H9 (cell line): ENCODE measurements at regions not wholly inside any gene's neighbourhood (a gene's known extent, or its start where the extent isn't known, plus 50 kb on each side); places are given as distances from the start of the nearest gene placed in this dataset.
A peak's percentile ranks its signal among the peaks of the same experiment; 100 is the strongest.

ENCODE experiments used
- DNase-seq: peaks from one replicate; pipeline ENCODE4 v3.0.0-alpha.2; 2017
- H2AFZ ChIP-seq: one replicate; pipeline ENCODE4 v1.6.1; 2013; ENCODE audit warnings: mild to moderate bottlenecking, low read length, control low read depth, moderate library complexity
- H2AK5ac ChIP-seq: 2 replicates; pipeline ENCODE4 v1.6.1; 2013; ENCODE audit warnings: low read length, control low read depth, mixed read lengths; ENCODE audit not compliant: insufficient read length
- H2BK120ac ChIP-seq: one replicate; pipeline ENCODE4 v1.6.1; 2013; ENCODE audit warnings: low read depth, mild to moderate bottlenecking, low read length, control low read depth, inconsistent platforms; ENCODE audit not compliant: poor library complexity, severe bottlenecking
- H2BK12ac ChIP-seq: 2 replicates; pipeline ENCODE4 v1.6.1; 2013; ENCODE audit warnings: low read length, control low read depth, mixed read lengths, low read depth; ENCODE audit not compliant: insufficient read length
- H2BK15ac ChIP-seq: 2 replicates; pipeline ENCODE4 v1.6.1; 2013; ENCODE audit warnings: low read depth, low read length, control low read depth
- H2BK20ac ChIP-seq: one replicate; pipeline ENCODE4 v1.6.1; 2013; ENCODE audit warnings: low read depth, mild to moderate bottlenecking, low read length, control low read depth, inconsistent platforms; ENCODE audit not compliant: poor library complexity, severe bottlenecking
- H2BK5ac ChIP-seq: 2 replicates; pipeline ENCODE4 v1.6.1; 2013; ENCODE audit warnings: low read length, control low read depth, mixed read lengths; ENCODE audit not compliant: insufficient read length
- H3K14ac ChIP-seq: 2 replicates; pipeline ENCODE4 v1.6.1; 2013; ENCODE audit warnings: low read length, control low read depth; ENCODE audit not compliant: insufficient read depth
- H3K18ac ChIP-seq: 2 replicates; pipeline ENCODE4 v1.6.1; 2013; ENCODE audit warnings: low read depth, mild to moderate bottlenecking, mixed read lengths, low read length, control low read depth; ENCODE audit not compliant: insufficient read length
- H3K23ac ChIP-seq: 2 replicates; pipeline ENCODE4 v1.6.1; 2013; ENCODE audit warnings: low read length, control low read depth, mixed read lengths, low read depth; ENCODE audit not compliant: insufficient read length
- H3K23me2 ChIP-seq: 2 replicates; pipeline ENCODE4 v1.6.1; 2013; ENCODE audit warnings: low read depth, mild to moderate bottlenecking, mixed read lengths, low read length, control low read depth; ENCODE audit not compliant: insufficient read length, poor library complexity, severe bottlenecking
- H3K27ac ChIP-seq: 2 replicates; pipeline ENCODE4 v1.5.1; 2013; ENCODE audit warnings: low read length, control low read depth, mixed read lengths, low read depth; ENCODE audit not compliant: insufficient read length
- H3K27me3 ChIP-seq: 2 replicates; pipeline ENCODE4 v1.6.1; 2013; ENCODE audit warnings: low read length, control low read depth, inconsistent platforms; ENCODE audit not compliant: insufficient read depth
- H3K4ac ChIP-seq: 2 replicates; pipeline ENCODE4 v1.6.1; 2013; ENCODE audit warnings: low read depth, mild to moderate bottlenecking, control low read depth, inconsistent platforms, low read length, moderate library complexity
- H3K4me1 ChIP-seq: 2 replicates; pipeline ENCODE4 v1.6.1; 2013; ENCODE audit warnings: low read length, control low read depth, inconsistent platforms; ENCODE audit not compliant: insufficient read depth
- H3K4me2 ChIP-seq: 2 replicates; pipeline ENCODE4 v1.6.1; 2013; ENCODE audit warnings: low read length, control low read depth, mixed read lengths; ENCODE audit not compliant: insufficient read length, insufficient read depth
- H3K56ac ChIP-seq: 2 replicates; pipeline ENCODE4 v1.6.1; 2013; ENCODE audit warnings: low read depth, mild to moderate bottlenecking, mixed read lengths, low read length, control low read depth; ENCODE audit not compliant: insufficient read length
- H3K79me1 ChIP-seq: 2 replicates; pipeline ENCODE4 v1.6.1; 2013; ENCODE audit warnings: low read depth, mild to moderate bottlenecking, moderate library complexity, low read length, control low read depth, inconsistent platforms; ENCODE audit not compliant: insufficient read depth, poor library complexity, severe bottlenecking
- H3K79me2 ChIP-seq: 2 replicates; pipeline ENCODE4 v1.6.1; 2013; ENCODE audit warnings: low read length, control low read depth, inconsistent platforms; ENCODE audit not compliant: insufficient read depth
- H3K9ac ChIP-seq: 2 replicates; pipeline ENCODE4 v1.6.1; 2013; ENCODE audit warnings: low read length, control low read depth, mixed read lengths; ENCODE audit not compliant: insufficient read length; ENCODE audit errors: extremely low read depth
- H3K9me3 ChIP-seq: one replicate; pipeline ENCODE4 v1.6.1; 2013; ENCODE audit warnings: low read depth, low read length, inconsistent platforms; ENCODE audit not compliant: control insufficient read depth
- H3T11ph ChIP-seq: one replicate; pipeline ENCODE4 v1.6.1; 2013; ENCODE audit warnings: mild to moderate bottlenecking, low read length, control low read depth, inconsistent platforms
- H4K20me1 ChIP-seq: one replicate; pipeline ENCODE4 v1.6.1; 2013; ENCODE audit not compliant: control insufficient read depth, insufficient read length, insufficient read depth
- H4K5ac ChIP-seq: 2 replicates; pipeline ENCODE4 v1.6.1; 2013; ENCODE audit warnings: low read depth, mild to moderate bottlenecking, mixed read lengths, low read length, control low read depth; ENCODE audit not compliant: insufficient read length
- H4K8ac ChIP-seq: replicated peaks from 2 replicates; pipeline ENCODE4 v1.6.1; 2013; ENCODE audit warnings: low read length, control low read depth, mixed read lengths, low read depth; ENCODE audit not compliant: insufficient read length
- H4K91ac ChIP-seq: 2 replicates; pipeline ENCODE4 v1.6.1; 2013; ENCODE audit warnings: low read depth, mild to moderate bottlenecking, moderate library complexity, mixed read lengths, low read length, control low read depth; ENCODE audit not compliant: insufficient read length
- H3K27ac Mint-ChIP-seq, 3 experiments: 2 replicates in 2 of 3; 3 replicates in 1 of 3; pipeline ENCODE4 v1.8.0; 2020 to 2021; ENCODE audit warnings: mixed read lengths in 3 of 3, mild to moderate bottlenecking in 1 of 3, moderate library complexity in 1 of 3
- H3K27me3 Mint-ChIP-seq: 2 replicates; pipeline ENCODE4 v1.8.0; 2021; ENCODE audit warnings: low read depth, mild to moderate bottlenecking, moderate library complexity, mixed read lengths
- H3K36me3 Mint-ChIP-seq, 3 experiments: 2 replicates in 2 of 3; 3 replicates in 1 of 3; pipeline ENCODE4 v1.8.0; 2020 to 2021; ENCODE audit warnings: low read depth in 3 of 3, mixed read lengths in 3 of 3; ENCODE audit not compliant: insufficient read depth in 1 of 3
- H3K4me1 Mint-ChIP-seq, 2 experiments: 2 replicates each; pipeline ENCODE4 v1.8.0; 2020; ENCODE audit warnings: mixed read lengths in 2 of 2
- H3K4me3 Mint-ChIP-seq, 2 experiments: 2 replicates in 1 of 2; 3 replicates in 1 of 2; pipeline ENCODE4 v1.8.0; 2020 to 2021; ENCODE audit warnings: mild to moderate bottlenecking in 2 of 2, mixed read lengths in 2 of 2, moderate library complexity in 1 of 2
- H3K9me3 Mint-ChIP-seq, 2 experiments: 2 replicates in 1 of 2; 3 replicates in 1 of 2; pipeline ENCODE4 v1.8.0; 2020; ENCODE audit warnings: mild to moderate bottlenecking in 2 of 2, mixed read lengths in 2 of 2, moderate library complexity in 1 of 2
- WGBS: extraction: QIAGEN DNeasy Blood & Tissue Kit; methylation state at CpG from one replicate; pipeline ENCODE4 v1.1.7; 2013; ENCODE audit warnings: missing lambda C conversion rate, low lambda C conversion rate, mixed read lengths; ENCODE audit not compliant: insufficient read length; ENCODE audit errors: extremely low coverage; 5-methylcytosine and 5-hydroxymethylcytosine counted together
- TF ChIP-seq, protein P1 (sequence below): fragments of 200-600 bp; sonication (generic); conservative IDR thresholded peaks from 3 replicates; pipeline ENCODE4 v1.8.0; 2021; ENCODE audit warnings: antibody characterized with exemption, mild to moderate bottlenecking

DNA sequence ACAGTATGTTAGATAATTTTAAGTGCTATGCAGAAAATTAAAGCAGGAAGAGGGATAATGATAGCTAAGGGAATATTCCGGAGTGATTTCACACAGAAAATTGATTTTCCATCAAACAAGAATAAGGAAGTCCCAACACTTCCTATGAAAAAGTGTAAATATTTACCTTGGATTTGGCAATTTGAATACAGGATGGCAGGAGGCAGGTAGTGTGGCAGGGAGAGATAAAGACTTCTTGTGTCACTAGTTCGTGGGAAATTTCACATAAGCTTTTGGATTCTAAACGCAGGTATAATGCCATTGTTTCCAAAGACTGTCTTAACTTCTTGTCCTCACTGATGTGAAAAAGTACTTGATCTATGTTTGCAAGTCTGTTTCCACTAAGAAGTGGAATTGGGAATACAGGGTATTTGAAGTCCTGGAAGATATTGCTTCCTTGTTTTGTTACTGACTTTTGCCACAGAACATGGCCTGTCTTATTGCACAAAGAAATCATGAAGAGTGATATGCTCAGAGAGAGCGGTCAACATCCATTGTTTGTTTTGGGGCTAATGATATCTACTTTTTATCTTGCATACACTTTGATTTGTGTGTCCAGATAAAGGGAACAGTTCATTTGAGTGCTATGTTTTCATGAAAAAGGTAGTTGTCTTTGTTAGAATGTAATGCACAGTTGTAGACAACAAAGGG is 1216.1 kb upstream of the FAM98A start:
- no peak overlapping the region for H3K4ac ChIP-seq
- no peak overlapping the region for H3K56ac ChIP-seq
- no peak overlapping the region for H2BK5ac ChIP-seq
- no peak overlapping the region for H2BK12ac ChIP-seq
- Mint-ChIP-seq H3K27me3 (no peaks in the 10 kb centered on the region), H3K4me1 (peaks cover 0 to 4% of the 10 kb centered on the region in 2 experiments; a peak in 2 of 4 replicates), H3K36me3 (peaks cover 1 to 3% (median 2%) of the 10 kb centered on the region in 3 experiments; a peak in 2 of 7 replicates), H3K9me3 (peaks cover 2 to 3% of the 10 kb centered on the region in 2 experiments; a peak in 3 of 5 replicates), H3K27ac (peak overlapping the region in 1 of 3 experiments; percentile 27; a peak in 1 of 7 replicates), H3K4me3 (no peak overlapping the region)
- no peak overlapping the region for H4K8ac ChIP-seq
- no peak overlapping the region for H2BK15ac ChIP-seq
- no peak overlapping the region for H3K27ac ChIP-seq
- no peak overlapping the region for H3K23ac ChIP-seq
- no peaks in the 10 kb centered on the region for H3K79me1 ChIP-seq
- no peak for DNase-seq
- no peaks in the 10 kb centered on the region for H3K27me3 ChIP-seq
- H2BK20ac ChIP-seq = no peak overlapping the region
- no peak overlapping the region for H2BK120ac ChIP-seq
- H3K18ac ChIP-seq = no peak overlapping the region
- no peak overlapping the region for H4K5ac ChIP-seq
- H3K23me2 ChIP-seq = no peaks in the 10 kb centered on the region
- H3K9me3 ChIP-seq = no peaks in the 10 kb centered on the region
- H3K4me2 ChIP-seq = no peak overlapping the region
- no peak overlapping the region for H3K9ac ChIP-seq
- H2AFZ ChIP-seq = no peak overlapping the region
- H3K79me2 ChIP-seq = no peaks in the 10 kb centered on the region
- TF ChIP-seq, protein P1, sequence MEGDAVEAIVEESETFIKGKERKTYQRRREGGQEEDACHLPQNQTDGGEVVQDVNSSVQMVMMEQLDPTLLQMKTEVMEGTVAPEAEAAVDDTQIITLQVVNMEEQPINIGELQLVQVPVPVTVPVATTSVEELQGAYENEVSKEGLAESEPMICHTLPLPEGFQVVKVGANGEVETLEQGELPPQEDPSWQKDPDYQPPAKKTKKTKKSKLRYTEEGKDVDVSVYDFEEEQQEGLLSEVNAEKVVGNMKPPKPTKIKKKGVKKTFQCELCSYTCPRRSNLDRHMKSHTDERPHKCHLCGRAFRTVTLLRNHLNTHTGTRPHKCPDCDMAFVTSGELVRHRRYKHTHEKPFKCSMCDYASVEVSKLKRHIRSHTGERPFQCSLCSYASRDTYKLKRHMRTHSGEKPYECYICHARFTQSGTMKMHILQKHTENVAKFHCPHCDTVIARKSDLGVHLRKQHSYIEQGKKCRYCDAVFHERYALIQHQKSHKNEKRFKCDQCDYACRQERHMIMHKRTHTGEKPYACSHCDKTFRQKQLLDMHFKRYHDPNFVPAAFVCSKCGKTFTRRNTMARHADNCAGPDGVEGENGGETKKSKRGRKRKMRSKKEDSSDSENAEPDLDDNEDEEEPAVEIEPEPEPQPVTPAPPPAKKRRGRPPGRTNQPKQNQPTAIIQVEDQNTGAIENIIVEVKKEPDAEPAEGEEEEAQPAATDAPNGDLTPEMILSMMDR = no peak
- no peaks in the 10 kb centered on the region for H3K4me1 ChIP-seq
- H2AK5ac ChIP-seq = no peak overlapping the region
- no CpG with 5 or more reads among the region's 4 CpGs for WGBS
- no peaks in the 10 kb centered on the region for H4K20me1 ChIP-seq
- H4K91ac ChIP-seq = no peak overlapping the region
- H3T11ph ChIP-seq = no peak overlapping the region
- H3K14ac ChIP-seq = no peak overlapping the region
